ENCODE measurements at regions not wholly inside any gene's neighbourhood (a gene's known extent, or its start where the extent isn't known, plus 50 kb on each side); places are given as distances from the start of the nearest gene placed in this dataset.
"Not testable (repeated sequence)": the region's sequence is repeated elsewhere in the genome, so short reads cannot be mapped to it uniquely, and the experiment has no call there.

DNA sequence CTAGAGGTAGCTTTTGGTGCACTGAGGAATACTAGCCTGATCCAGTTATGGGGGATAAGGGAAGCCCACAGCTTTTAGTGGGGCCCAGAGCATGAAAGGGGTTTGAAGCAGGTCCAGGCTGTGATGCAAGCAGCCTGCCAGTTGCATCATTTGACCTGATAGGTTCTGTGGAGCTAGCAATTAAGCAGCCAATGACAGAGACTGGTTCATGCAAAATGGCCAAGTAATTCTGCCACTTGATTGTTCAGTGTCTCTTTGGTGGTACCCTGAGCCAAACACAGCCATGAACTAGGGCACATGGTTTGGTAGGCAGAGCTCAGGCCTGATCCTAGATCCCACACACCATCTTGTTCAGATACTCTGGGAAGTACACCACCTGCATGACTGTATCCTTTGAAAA lies 91.0 kb upstream of the PRR23C start:
- TF ChIP-seq, protein P1, sequence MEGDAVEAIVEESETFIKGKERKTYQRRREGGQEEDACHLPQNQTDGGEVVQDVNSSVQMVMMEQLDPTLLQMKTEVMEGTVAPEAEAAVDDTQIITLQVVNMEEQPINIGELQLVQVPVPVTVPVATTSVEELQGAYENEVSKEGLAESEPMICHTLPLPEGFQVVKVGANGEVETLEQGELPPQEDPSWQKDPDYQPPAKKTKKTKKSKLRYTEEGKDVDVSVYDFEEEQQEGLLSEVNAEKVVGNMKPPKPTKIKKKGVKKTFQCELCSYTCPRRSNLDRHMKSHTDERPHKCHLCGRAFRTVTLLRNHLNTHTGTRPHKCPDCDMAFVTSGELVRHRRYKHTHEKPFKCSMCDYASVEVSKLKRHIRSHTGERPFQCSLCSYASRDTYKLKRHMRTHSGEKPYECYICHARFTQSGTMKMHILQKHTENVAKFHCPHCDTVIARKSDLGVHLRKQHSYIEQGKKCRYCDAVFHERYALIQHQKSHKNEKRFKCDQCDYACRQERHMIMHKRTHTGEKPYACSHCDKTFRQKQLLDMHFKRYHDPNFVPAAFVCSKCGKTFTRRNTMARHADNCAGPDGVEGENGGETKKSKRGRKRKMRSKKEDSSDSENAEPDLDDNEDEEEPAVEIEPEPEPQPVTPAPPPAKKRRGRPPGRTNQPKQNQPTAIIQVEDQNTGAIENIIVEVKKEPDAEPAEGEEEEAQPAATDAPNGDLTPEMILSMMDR (IDR thresholded peaks at IDR 0.05; ENCODE audit: low read depth, low read length), result no peak
- Histone ChIP-seq H3K27ac (ENCODE audit: low read depth, low read length) (no peak overlapping the region), H3K4me3 (ENCODE audit: low read depth, low read length) (no peak overlapping the region), H3K9me3 (ENCODE audit: control insufficient read depth, insufficient read depth, low read length) (no peaks in the 10 kb centered on the region), H3K27me3 (ENCODE audit: control insufficient read depth, insufficient read depth, low read length) (peaks cover 4% of the 10 kb centered on the region)
- DNase-seq (ENCODE audit: low read depth, low spot score), result no peak
- CTCF ChIA-PET, result no interaction called here
- POLR2A ChIA-PET, result no interaction called here

DNA sequence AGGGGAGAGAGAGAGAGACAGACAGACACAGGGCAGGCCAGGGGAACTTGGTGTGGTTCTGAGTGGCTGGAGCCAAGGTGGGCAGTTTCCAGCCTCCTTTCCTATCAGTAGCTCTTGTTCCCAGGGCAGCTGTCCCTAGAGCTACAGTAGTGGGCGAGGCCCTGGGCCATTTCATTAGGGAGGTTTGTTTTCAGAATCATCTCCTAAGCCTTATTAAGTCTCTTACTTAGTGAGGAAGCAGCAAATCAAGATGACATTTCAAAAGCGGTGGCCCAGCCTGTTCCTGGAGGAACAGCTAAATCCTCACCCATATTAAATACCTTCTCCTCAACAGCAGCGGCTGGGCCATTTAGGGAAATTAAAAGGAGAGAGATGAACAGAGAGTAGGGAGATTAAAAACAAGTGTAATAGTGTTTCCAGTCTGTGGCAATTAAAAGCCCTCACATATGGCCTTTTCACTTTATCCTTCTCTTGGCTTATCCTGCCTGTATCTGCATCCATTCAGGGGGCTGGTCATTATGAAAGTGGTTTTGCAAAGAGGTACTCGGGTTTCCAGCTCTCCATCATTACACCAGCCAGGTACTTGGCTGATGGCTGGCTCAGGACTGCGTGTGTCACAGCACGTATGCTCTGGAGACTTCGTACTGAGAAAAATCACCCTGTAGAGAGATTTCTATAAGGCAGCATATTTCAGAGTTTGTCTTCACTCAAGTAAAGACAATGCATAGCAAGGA lies 91.9 kb upstream of the PRR23C start:
- Histone ChIP-seq H3K4me3 (ENCODE audit: low read depth, low read length) (no peak overlapping the region), H3K9me3 (ENCODE audit: control insufficient read depth, insufficient read depth, low read length) (no peaks in the 10 kb centered on the region), H3K27me3 (ENCODE audit: control insufficient read depth, insufficient read depth, low read length) (no peaks in the 10 kb centered on the region), H3K27ac (ENCODE audit: low read depth, low read length) (no peak overlapping the region)
- TF ChIP-seq, protein P1 (IDR thresholded peaks at IDR 0.05; ENCODE audit: low read depth, low read length), result no peak
- DNase-seq (ENCODE audit: low read depth, low spot score), result no peak
- POLR2A ChIA-PET, result no interaction called here
- CTCF ChIA-PET, result interaction anchor here (1.8 kb wide), 1 partner anchor 23 kb away, joined by 6 read pairs; no protein-coding TSS in a partner anchor

DNA sequence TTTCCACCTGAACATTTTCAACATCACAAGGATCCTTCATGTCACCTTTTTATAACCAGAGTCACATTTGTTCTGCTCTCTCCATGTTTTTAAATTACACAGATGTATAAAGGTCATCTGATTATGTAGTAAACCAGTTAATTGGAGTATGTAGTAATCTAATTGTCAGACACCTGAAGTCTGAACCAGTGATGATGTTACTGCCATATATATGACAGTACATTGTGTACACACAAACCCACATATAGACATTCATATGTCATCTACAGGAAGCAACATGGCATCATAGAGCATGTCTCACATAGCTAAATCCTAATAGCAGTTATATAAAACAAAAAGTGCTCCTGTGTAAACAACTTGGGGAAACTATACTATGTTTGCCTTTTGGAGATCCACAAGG lies 95.9 kb upstream of the PRR23C start:
- CTCF ChIA-PET, result interaction anchor here (1.4 kb wide), 1 partner anchor 28 kb away, joined by 4 read pairs; no protein-coding TSS in a partner anchor
- Histone ChIP-seq H3K27ac (ENCODE audit: low read depth, low read length) (no peak overlapping the region), H3K27me3 (ENCODE audit: control insufficient read depth, insufficient read depth, low read length) (no peaks in the 10 kb centered on the region), H3K4me3 (ENCODE audit: low read depth, low read length) (no peak overlapping the region), H3K9me3 (ENCODE audit: control insufficient read depth, insufficient read depth, low read length) (no peaks in the 10 kb centered on the region)
- DNase-seq (ENCODE audit: low read depth, low spot score), result no peak
- POLR2A ChIA-PET, result no interaction called here
- TF ChIP-seq, protein P1 (IDR thresholded peaks at IDR 0.05; ENCODE audit: low read depth, low read length), result no peak

DNA sequence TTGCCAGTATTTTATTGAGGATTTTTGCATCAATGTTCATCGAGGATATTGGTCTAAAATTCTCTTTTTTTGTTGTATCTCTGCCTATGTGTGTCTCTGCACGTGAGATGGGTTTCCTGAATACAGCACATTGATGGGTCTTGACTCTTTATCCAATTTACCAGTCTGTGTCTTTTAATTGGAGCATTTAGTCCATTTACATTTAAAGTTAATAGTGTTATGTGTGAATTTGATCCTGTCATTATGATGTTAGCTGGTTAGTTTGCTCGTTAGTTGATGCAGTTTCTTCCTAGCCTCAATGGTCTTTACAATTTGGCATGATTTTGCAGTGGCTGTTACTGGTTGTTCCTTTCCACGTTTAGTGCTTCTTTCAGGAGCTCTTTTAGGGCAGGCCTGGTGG lies 101.3 kb upstream of the PRR23C start:
- H3K27ac ChIP-seq (ENCODE audit: low read depth, low read length); CTCF ChIA-PET; H3K9me3 ChIP-seq (ENCODE audit: control insufficient read depth, insufficient read depth, low read length); POLR2A ChIA-PET; H3K4me3 ChIP-seq (ENCODE audit: low read depth, low read length); H3K27me3 ChIP-seq (ENCODE audit: control insufficient read depth, insufficient read depth, low read length); DNase-seq (ENCODE audit: low read depth, low spot score): not testable (repeated sequence)

DNA sequence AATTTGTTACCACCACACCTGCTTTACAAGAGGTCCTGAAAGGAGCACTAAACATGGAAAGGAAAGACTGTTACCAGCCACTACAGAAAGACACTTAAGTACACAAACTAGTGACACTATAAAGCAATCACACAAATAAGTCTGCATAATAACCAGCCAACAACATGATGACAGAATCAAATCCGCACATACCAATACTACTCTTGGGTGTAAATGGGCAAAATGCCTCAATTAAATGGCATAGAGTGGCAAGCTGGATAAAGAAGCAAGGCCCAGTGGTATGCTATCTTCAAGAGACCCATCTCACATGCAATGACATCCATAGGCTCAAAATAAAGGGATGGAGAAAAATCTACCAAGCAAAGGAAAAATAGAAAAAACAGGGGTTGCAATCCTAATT lies 106.8 kb upstream of the PRR23C start:
- CTCF ChIA-PET, result no interaction called here
- no peak overlapping the region for H3K27ac ChIP-seq (ENCODE audit: low read depth, low read length)
- TF ChIP-seq, protein P1 (IDR thresholded peaks at IDR 0.05; ENCODE audit: low read depth, low read length), result no peak
- DNase-seq (ENCODE audit: low read depth, low spot score), result no peak
- no peaks in the 10 kb centered on the region for H3K9me3 ChIP-seq (ENCODE audit: control insufficient read depth, insufficient read depth, low read length)
- POLR2A ChIA-PET, result no interaction called here
- no peaks in the 10 kb centered on the region for H3K27me3 ChIP-seq (ENCODE audit: control insufficient read depth, insufficient read depth, low read length)
- H3K4me3 ChIP-seq (ENCODE audit: low read depth, low read length), result no peak overlapping the region

DNA sequence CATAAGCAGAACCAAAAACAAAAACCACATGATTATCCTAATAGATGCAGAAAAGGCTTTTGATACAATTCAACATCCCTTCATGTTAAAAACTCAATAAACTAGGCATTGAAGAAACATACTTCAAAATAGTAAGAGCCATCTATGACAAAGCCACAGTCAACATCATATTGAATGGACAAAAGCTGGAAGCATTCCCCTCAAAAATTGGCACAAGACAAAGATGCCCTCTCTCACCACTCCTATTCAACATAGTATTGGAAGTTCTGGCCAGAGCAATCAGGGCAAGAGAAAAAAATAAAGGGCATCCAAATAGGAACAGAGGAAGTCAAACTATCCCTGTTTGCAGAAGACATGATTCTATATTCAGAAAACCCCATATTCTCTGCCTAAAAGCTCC lies 108.7 kb upstream of the PRR23C start:
- H3K9me3 ChIP-seq (ENCODE audit: control insufficient read depth, insufficient read depth, low read length); CTCF ChIA-PET; DNase-seq (ENCODE audit: low read depth, low spot score); H3K4me3 ChIP-seq (ENCODE audit: low read depth, low read length); H3K27me3 ChIP-seq (ENCODE audit: control insufficient read depth, insufficient read depth, low read length); POLR2A ChIA-PET; H3K27ac ChIP-seq (ENCODE audit: low read depth, low read length): not testable (repeated sequence)

Measured in AG04450 (cell line).